Small intestine (tissue), 7 donors: ENCODE measurements at regions not wholly inside any gene's neighbourhood (a gene's known extent, or its start where the extent isn't known, plus 50 kb on each side); places are given as distances from the start of the nearest gene placed in this dataset.
"Not testable (repeated sequence)": the region's sequence is repeated elsewhere in the genome, so short reads cannot be mapped to it uniquely, and the experiment has no call there.

ENCODE experiments used
- DNase-seq, 2 donors: peaks; one replicate each; pipeline versions ENCODE4 v3.0.0 to v3.0.0-alpha.2; 2013
- FAIRE-seq: peaks from 2 replicates; lab custom pipeline; 2012; peaks lifted over from hg19 to GRCh38; lab: Jason Lieb, UNC
- H3K27ac ChIP-seq, 3 donors: one replicate each; pipeline ENCODE4 v1.5.1; 2013; ENCODE audit warnings: low read length in 2 of 3, mild to moderate bottlenecking in 2 of 3, control low read depth in 1 of 3, inconsistent platforms in 1 of 3, low read depth in 1 of 3, moderate library complexity in 1 of 3
- H3K27me3 ChIP-seq, 3 donors: one replicate each; pipeline ENCODE4 v1.6.1; 2013; ENCODE audit warnings: low read length in 3 of 3, inconsistent platforms in 1 of 3; ENCODE audit not compliant: control insufficient read depth in 3 of 3, insufficient read depth in 3 of 3
- H3K36me3 ChIP-seq, 3 donors: one replicate each; pipeline ENCODE4 v1.6.1; 2013; ENCODE audit warnings: low read length in 3 of 3, inconsistent platforms in 1 of 3, low read depth in 1 of 3, mild to moderate bottlenecking in 1 of 3, moderate library complexity in 1 of 3; ENCODE audit not compliant: control insufficient read depth in 3 of 3, insufficient read depth in 2 of 3
- H3K4me1 ChIP-seq, 3 donors: one replicate each; pipeline ENCODE4 v1.6.1; 2013; ENCODE audit warnings: low read length in 2 of 3, inconsistent platforms in 1 of 3, low read depth in 1 of 3, mild to moderate bottlenecking in 1 of 3, moderate library complexity in 1 of 3; ENCODE audit not compliant: control insufficient read depth in 3 of 3, insufficient read depth in 2 of 3
- H3K4me3 ChIP-seq, 3 donors: one replicate each; pipeline ENCODE4 v1.5.1; 2013; ENCODE audit warnings: low read length in 3 of 3, control low read depth in 1 of 3, inconsistent platforms in 1 of 3, low read depth in 1 of 3, mild to moderate bottlenecking in 1 of 3, moderate library complexity in 1 of 3
- H3K9me3 ChIP-seq, 2 donors: one replicate each; pipeline ENCODE4 v1.6.1; 2013; ENCODE audit warnings: low read depth in 1 of 2, low read length in 1 of 2; ENCODE audit not compliant: control insufficient read depth in 2 of 2, insufficient read depth in 1 of 2
- WGBS, 3 donors: extraction: QIAGEN DNeasy Blood & Tissue Kit; methylation state at CpG; one replicate each; pipeline ENCODE4 v1.1.7; 2013; 5-methylcytosine and 5-hydroxymethylcytosine counted together
- donor health status: healthy with polysubstance abuse.
- donor health status: control.
- donor health status: control.
- donor health status: Bipolar disorder and iron deficiency.
- donor health status: healthy.

DNA sequence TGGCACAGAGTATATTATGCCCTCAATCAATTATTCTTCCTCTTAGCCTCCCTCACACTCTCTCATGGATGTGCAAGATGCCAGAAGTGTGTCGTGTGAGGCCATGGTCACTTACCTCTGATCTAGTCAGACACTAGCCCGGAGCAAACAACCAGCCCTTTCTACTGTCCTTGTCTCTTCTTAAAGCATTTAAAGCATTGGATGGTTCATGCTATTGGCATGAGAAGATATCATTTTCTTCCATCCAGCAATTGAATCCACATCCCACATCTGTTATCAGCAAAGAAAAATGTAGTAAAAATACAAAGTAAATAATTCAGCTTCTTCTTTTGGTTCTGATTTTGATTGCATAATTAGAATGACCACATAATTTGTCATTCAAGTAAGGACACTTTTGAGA is 267.2 kb upstream of the ACO1 start:
- H3K27me3 ChIP-seq: no peaks in the 10 kb centered on the region
- FAIRE-seq: no peak

DNA sequence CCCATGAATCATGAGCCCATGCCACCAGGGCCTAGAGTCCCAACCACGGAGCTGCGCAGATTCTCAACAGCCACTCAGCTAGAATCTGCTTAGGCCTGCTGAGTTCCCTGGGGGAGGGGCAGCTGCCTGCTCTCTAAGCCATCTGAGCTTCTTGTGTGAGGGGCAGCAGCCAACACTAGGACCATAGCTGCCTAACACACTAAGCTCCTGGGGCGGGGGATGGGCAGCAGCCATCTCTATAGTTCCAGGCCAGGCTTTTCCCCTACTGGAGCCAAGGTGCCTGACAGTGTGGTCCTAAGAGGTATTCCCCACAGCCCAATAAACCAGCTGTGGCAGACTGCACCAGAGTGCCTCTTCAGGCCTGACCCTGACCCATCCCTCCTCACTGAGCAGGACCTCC is 255.9 kb upstream of the ACO1 start:
- Histone ChIP-seq H3K4me3 (no peak overlapping the region), H3K36me3 (no peaks in the 10 kb centered on the region), H3K27ac (no peak overlapping the region), H3K9me3 (peaks cover 0 to 4% of the 10 kb centered on the region in 2 donors), H3K4me1 (no peaks in the 10 kb centered on the region), H3K27me3 (peaks cover 0 to 1% (median 0%) of the 10 kb centered on the region in 3 donors)
- no peak for DNase-seq
- 90 to 98% (median 94%) methylated on average over 3 of the region's 3 CpGs for WGBS, 3 donors
- no peak for FAIRE-seq

More for the DNA sequence above, 267.2 kb upstream of the ACO1 start:
- WGBS, 3 donors: 69 to 82% (median 79%) methylated on average over 2 of the region's 2 CpGs
- no peaks in the 10 kb centered on the region for H3K36me3 ChIP-seq
- H3K27ac ChIP-seq: no peak overlapping the region
- no peak overlapping the region for H3K4me3 ChIP-seq
- no peaks in the 10 kb centered on the region for H3K4me1 ChIP-seq
- no peaks in the 10 kb centered on the region for H3K9me3 ChIP-seq
- no peak for DNase-seq

DNA sequence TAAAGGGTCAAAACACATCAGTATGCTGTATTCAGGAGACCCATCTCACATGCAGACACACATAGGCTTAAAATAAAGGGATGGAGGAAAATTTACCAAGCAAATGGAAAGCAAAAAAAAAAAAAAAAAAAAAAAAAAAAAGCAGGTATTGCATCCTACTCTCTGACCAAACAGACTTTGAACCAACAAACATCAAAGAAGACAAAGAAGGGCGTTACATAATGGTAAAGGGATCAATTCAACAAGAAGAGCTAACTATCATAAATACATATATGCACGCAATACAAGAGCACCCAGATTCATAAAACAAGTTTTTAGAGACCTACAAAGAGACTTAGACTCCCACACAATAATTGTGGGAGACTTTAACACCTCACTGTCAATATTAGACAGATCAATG is 253.7 kb upstream of the ACO1 start:
- FAIRE-seq: not testable (repeated sequence)

DNA sequence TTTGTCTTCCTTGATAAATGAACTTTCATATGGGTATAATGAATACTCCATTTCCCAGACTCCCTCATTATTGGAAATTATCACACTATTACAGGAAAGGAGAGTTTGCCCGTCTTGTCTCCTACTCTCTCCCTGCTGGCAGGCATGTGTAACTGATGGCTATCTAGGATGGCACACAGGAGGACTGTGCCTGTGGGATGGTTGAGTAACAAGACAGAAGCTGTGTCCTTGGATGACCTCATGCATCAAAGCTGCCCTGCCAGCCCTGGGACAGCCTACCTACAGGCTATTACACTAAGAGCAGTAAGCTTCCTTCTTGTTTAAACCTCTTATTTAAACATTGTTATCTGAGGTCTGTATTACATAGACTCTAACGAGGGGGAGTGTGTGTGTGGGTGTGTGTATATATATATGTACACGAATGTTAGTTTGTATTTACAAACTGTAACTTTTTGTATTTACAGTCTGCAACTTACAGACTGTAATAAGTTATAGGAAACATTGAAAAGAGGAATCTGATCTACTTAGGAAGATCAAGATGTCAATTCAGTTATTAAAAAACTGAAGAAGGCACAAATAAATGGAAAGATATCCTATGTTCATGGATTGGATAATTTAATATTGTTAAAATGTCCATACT is 247.6 kb upstream of the ACO1 start:
- DNase-seq (no peak), FAIRE-seq (no peak)
- WGBS, 3 donors: 10 to 52% (median 20%) methylated on average over 3 of the region's 3 CpGs
- H3K27ac ChIP-seq: no peak overlapping the region
- H3K27me3 ChIP-seq: no peaks in the 10 kb centered on the region
- H3K4me3 ChIP-seq: no peak overlapping the region
- H3K4me1 ChIP-seq: no peaks in the 10 kb centered on the region
- no peaks in the 10 kb centered on the region for H3K36me3 ChIP-seq
- no peaks in the 10 kb centered on the region for H3K9me3 ChIP-seq

More for the DNA sequence above, 253.7 kb upstream of the ACO1 start:
- H3K9me3 ChIP-seq, DNase-seq, H3K4me3 ChIP-seq, H3K36me3 ChIP-seq, H3K4me1 ChIP-seq, H3K27me3 ChIP-seq, H3K27ac ChIP-seq: not testable (repeated sequence)
- 38 to 50% (median 43%) methylated on average over 2 of the region's 2 CpGs for WGBS, 3 donors

DNA sequence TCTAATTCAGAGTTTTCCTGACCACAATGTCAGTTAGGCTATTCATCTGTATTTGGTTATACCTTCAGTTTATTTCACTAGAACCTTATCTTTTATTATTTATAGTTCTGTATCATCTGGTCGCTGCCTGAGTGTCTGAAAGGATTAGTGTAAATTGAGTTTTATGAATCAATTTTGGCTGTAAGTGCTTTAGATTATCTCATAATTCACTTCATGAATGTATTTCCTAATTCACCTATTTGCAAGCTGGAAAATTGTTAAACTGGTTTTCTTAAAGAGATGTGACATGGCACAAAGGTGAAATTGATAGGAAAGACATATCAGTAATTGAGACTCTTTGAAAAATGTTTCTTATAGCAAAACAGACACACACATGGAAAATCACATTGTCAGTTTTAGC is 242.4 kb upstream of the ACO1 start:
- H3K4me1 ChIP-seq: no peaks in the 10 kb centered on the region
- H3K9me3 ChIP-seq: peaks cover 0 to 2% of the 10 kb centered on the region in 2 donors
- H3K4me3 ChIP-seq: no peak overlapping the region
- no peak overlapping the region for H3K27ac ChIP-seq
- WGBS, 3 donors: 11 to 35% (median 17%) methylated on average over 1 of the region's 1 CpG
- no peak for FAIRE-seq
- H3K27me3 ChIP-seq: no peaks in the 10 kb centered on the region
- DNase-seq: no peak
- H3K36me3 ChIP-seq: no peaks in the 10 kb centered on the region

DNA sequence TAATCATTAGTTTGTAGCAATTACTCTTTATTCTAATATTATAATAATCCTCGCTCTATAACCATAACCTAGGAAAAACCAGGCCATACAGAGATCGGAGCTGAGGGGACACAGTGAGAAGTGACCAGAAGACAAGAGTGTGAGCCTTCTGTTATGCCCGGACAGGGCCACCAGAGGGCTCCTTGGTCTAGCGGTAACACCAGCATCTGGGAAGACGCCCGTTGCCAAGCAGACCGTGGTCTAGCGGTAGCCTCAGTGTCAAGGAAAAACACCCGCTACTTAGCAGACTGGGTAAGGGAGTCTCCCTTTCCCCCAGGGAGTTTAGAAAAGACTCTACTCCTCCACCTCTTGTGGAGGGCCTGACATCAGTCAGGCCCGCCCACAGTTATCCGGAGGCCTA is 235.9 kb upstream of the ACO1 start:
- not testable (repeated sequence) for H3K27ac ChIP-seq, H3K36me3 ChIP-seq, H3K9me3 ChIP-seq, H3K4me1 ChIP-seq, H3K27me3 ChIP-seq, H3K4me3 ChIP-seq, FAIRE-seq, DNase-seq
- WGBS, 3 donors: 80 to 87% (median 85%) methylated on average over 11 of the region's 11 CpGs

DNA sequence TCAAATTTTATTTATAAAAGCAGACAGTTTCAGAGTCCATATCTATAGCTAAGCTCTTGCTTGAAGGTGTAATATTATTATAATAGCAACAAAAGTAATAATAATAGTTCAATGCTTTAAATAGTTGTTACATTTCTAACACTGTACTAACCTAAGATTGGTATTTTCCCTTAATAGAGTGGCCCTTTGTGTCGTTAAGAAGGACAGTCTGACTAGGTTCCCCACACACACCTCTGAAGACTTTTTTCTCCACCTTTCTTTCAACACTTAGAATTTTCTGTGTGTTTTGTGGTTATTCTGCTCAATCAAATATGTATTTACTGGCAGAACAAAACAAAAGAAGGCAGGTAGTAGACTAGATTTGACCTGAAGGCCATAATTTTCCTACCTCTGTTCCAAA is 223.2 kb upstream of the ACO1 start:
- Histone ChIP-seq H3K27me3 (no peaks in the 10 kb centered on the region), H3K4me1 (no peaks in the 10 kb centered on the region), H3K27ac (no peak overlapping the region), H3K36me3 (no peaks in the 10 kb centered on the region), H3K4me3 (no peak overlapping the region), H3K9me3 (no peaks in the 10 kb centered on the region)
- no peak for DNase-seq
- FAIRE-seq: no peak
- 48 to 72% (median 53%) methylated on average over 1 of the region's 1 CpG for WGBS, 3 donors

DNA sequence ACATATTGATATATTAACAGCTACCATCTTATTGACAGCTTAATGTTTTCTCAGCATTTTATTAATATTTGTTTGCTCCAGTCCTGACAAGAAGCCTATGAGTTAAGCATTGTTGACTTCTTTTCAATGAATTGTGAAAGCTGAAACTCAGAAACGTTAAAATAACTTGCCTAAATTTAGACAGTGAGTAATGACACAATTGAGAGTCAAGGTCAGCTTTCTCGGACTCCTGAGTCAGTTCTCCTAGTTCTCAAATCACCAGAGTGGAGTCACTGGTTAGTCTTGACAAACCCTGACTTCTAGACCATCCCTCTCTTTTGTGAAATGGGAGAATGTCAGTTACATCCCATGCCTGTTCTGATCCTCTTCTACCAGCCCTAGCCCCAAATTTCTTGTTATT is 222.7 kb upstream of the ACO1 start:
- no peaks in the 10 kb centered on the region for H3K36me3 ChIP-seq
- 24 to 46% (median 29%) methylated on average over 2 of the region's 2 CpGs for WGBS, 3 donors
- no peaks in the 10 kb centered on the region for H3K27me3 ChIP-seq
- H3K9me3 ChIP-seq: no peaks in the 10 kb centered on the region
- DNase-seq (no peak), FAIRE-seq (no peak)
- no peaks in the 10 kb centered on the region for H3K4me1 ChIP-seq
- H3K4me3 ChIP-seq: no peak overlapping the region
- no peak overlapping the region for H3K27ac ChIP-seq

DNA sequence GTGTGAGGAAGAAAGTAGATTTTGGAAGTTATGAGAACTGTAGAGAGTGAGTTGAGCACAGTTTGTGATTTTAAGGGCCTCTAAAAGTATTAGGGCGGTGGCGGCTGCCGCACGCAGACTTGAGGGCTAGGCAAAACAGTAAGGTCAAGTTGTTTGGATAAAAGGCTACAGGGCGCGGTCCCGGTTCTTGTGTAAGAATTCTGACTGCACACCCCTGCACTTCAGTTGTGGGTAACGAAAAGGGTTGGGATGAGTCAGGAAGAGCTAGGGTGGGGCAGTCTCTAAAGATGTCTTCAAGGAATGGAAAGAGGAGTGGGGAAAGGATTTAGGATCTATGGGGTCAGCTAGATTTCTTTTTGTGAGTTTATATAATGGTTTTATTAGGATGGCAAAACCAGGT is 218.1 kb upstream of the ACO1 start:
- WGBS, 3 donors: 89 to 93% (median 90%) methylated on average over 8 of the region's 8 CpGs
- not testable (repeated sequence) for H3K4me3 ChIP-seq, H3K27me3 ChIP-seq, H3K9me3 ChIP-seq, H3K36me3 ChIP-seq, DNase-seq, H3K27ac ChIP-seq, H3K4me1 ChIP-seq, FAIRE-seq
